Spleen (tissue), 11 donors: ENCODE measurements at regions not wholly inside any gene's neighbourhood (a gene's known extent, or its start where the extent isn't known, plus 50 kb on each side); places are given as distances from the start of the nearest gene placed in this dataset.

Source experiments
- DNase-seq: peaks from one replicate; pipeline ENCODE4 v3.0.0-alpha.2; 2020
- H3K27ac ChIP-seq, 8 donors: fragments of 200-600 bp; sonication (generic) in 7 of 8; 1 replicate in 4 of 8; 2 replicates in 4 of 8; pipeline versions ENCODE4 v1.5.0 to v1.8.0; 2016 to 2021; ENCODE audit warnings: inconsistent platforms in 4 of 8, mild to moderate bottlenecking in 4 of 8, moderate library complexity in 1 of 8
- H3K27me3 ChIP-seq, 7 donors: fragments of 200-600 bp; sonication (generic) in 6 of 7; replicated peaks in 1 of 7; 1 replicate in 4 of 7; 2 replicates in 3 of 7; pipeline versions ENCODE4 v1.5.0 to v1.8.0; 2016 to 2021; ENCODE audit warnings: inconsistent platforms in 3 of 7, mild to moderate bottlenecking in 1 of 7
- H3K36me3 ChIP-seq, 6 donors: fragments of 200-600 bp; sonication (generic) in 5 of 6; 1 replicate in 4 of 6; 2 replicates in 2 of 6; pipeline versions ENCODE4 v1.5.0 to v1.8.0; 2016 to 2021; ENCODE audit warnings: inconsistent platforms in 2 of 6
- H3K4me1 ChIP-seq, 6 donors: fragments of 200-600 bp; sonication (generic) in 5 of 6; 1 replicate in 3 of 6; 2 replicates in 3 of 6; pipeline versions ENCODE4 v1.5.0 to v1.8.0; 2016 to 2021; ENCODE audit warnings: inconsistent platforms in 3 of 6
- H3K4me3 ChIP-seq, 8 donors: fragments of 200-600 bp; sonication (generic) in 7 of 8; 1 replicate in 4 of 8; 2 replicates in 4 of 8; pipeline versions ENCODE4 v1.5.0 to v1.8.0; 2016 to 2021; ENCODE audit warnings: inconsistent platforms in 4 of 8, mild to moderate bottlenecking in 4 of 8, moderate library complexity in 2 of 8
- H3K9me3 ChIP-seq, 8 donors: fragments of 200-600 bp; sonication (generic) in 7 of 8; 1 replicate in 4 of 8; 2 replicates in 4 of 8; pipeline versions ENCODE4 v1.5.0 to v1.8.0; 2016 to 2021; ENCODE audit warnings: inconsistent platforms in 4 of 8
- CTCF ChIP-seq, 11 experiments: fragments of 200-600 bp in 7 of 11; fragments of 450-650 bp in 4 of 11; sonication (generic) in 4 of 11; IDR thresholded peaks in 8 of 11; conservative IDR thresholded peaks in 3 of 11; 1 replicate in 7 of 11; 2 replicates in 4 of 11; pipeline versions ENCODE4 v1.4.0 to v1.8.0; 2016 to 2021; ENCODE audit warnings: antibody characterized with exemption in 11 of 11, inconsistent platforms in 4 of 11, mild to moderate bottlenecking in 1 of 11
- POLR2A ChIP-seq, 3 donors: fragments of 450-650 bp; IDR thresholded peaks; one replicate each; pipeline ENCODE4 v1.5.1; 2017; ENCODE audit warnings: antibody characterized with exemption in 3 of 3, mild to moderate bottlenecking in 1 of 3
- POLR2AphosphoS5 ChIP-seq, 3 donors: sonication (generic); formaldehyde crosslinking; IDR thresholded peaks; one replicate each; pipeline ENCODE4 v1.5.1; 2017; ENCODE audit warnings: antibody characterized with exemption in 3 of 3
- WGBS, 5 donors: extraction: QIAGEN DNeasy Blood & Tissue Kit in 3 of 5; methylation state at CpG; one replicate each; pipeline versions ENCODE4 v1.1.5 to v1.1.7; 2013 to 2018; 5-methylcytosine and 5-hydroxymethylcytosine counted together
- intact Hi-C: fragments of 100-400 bp; cut with DNase I; formaldehyde crosslinking; loops from one replicate; pipeline ENCODE4 v1.15.0; 2023; ENCODE audit warnings: low total_unique reads
- donor health status: healthy with polysubstance abuse.
- donor health status: DM: no; HTN: no; CAD: no; lungs with moderate emphysema.
- donor health status: DM: no; HTN: no; CAD: no.
- donor health status: Bipolar disorder and iron deficiency.
- donor health status: healthy.
- donor health status: DM: no; HTN: no; CAD: no.
- donor health status: DM: yes; HTN: yes; CAD: no.

DNA sequence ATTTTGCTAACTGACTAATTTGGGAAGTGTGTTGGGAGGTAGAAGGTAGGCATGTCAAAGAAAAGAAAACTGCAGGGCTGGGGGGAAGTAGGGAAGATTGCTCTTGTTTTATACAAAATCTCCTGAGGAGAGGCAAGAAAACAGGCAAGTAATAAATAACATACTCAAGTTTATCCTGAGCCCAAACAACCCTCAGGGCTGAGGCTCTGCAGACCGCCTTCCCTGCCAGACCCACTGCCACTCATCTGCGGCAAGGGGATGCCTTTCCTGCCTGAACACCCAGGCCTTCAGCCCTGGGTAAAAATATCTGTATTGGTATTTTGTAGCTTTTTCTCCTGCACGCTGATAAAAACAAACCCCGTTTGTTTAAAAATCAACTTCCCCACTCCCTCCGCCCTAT, 399.8 kb upstream of the NFE2L3 start:
- intact Hi-C loops: no loop called here
- Histone ChIP-seq H3K4me1 (no peaks in the 10 kb centered on the region), H3K27me3 (peaks cover 0 to 2% (median 0%) of the 10 kb centered on the region in 7 donors), H3K4me3 (no peak overlapping the region), H3K27ac (no peak overlapping the region), H3K9me3 (no peaks in the 10 kb centered on the region), H3K36me3 (no peaks in the 10 kb centered on the region)
- TF ChIP-seq POLR2AphosphoS5 (IDR thresholded peaks at IDR 0.05) (no peak), CTCF (IDR thresholded peaks at IDR 0.05 in 8 of 11, conservative IDR thresholded peaks at IDR 0.05 in 3 of 11) (no peak), POLR2A (IDR thresholded peaks at IDR 0.05) (no peak)
- DNase-seq: no peak
- 80 to 90% (median 83%) methylated on average over 5 of the region's 5 CpGs for WGBS, 5 donors

DNA sequence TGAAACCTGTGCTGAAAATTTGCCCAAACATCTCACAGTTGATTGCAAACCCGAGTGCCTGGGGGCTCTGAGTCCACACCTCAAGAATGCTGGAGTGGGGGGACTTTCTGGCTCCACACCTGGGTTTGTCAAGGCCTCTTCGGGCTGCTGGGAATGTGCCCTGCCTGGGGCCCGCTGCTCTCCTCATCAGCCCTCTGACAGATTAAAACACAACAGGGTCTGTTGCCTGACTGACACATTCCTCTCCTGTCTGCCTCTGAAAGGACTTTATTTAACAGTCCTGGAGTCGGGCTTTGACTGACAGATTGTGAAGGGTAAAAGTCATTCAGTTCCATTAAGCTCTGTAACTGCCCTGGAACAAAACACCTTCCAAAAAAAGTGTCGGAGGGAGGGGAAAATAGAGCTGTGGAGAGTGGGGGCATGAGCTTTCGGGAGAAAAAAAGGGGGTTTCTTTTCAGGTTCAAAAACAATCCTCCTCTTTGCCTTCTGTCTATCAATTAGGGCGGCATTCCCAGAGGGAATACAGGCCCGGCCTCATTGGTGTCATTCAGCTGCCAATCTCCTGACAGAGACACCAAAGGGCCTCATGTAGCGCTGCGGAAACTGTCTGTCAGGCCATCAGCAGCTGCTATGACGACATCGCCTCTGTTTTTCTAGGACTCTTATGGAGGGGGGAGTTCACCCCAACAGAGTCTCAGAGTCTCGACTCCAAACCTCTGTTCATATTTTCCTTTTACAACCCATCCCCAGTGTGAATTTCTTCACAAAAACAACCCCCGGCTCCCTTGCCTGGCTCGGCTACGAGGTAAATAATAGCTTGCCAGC, 398.8 kb upstream of the NFE2L3 start:
- Histone ChIP-seq H3K9me3 (no peaks in the 10 kb centered on the region), H3K4me1 (no peaks in the 10 kb centered on the region), H3K36me3 (no peaks in the 10 kb centered on the region), H3K27me3 (peaks cover 0 to 6% (median 0%) of the 10 kb centered on the region in 7 donors), H3K4me3 (no peak overlapping the region), H3K27ac (no peak overlapping the region)
- 81 to 91% (median 85%) methylated on average over 16 of the region's 16 CpGs for WGBS, 5 donors
- DNase-seq: no peak
- intact Hi-C loops: no loop called here
- TF ChIP-seq POLR2AphosphoS5 (IDR thresholded peaks at IDR 0.05) (no peak), CTCF (IDR thresholded peaks at IDR 0.05 in 8 of 11, conservative IDR thresholded peaks at IDR 0.05 in 3 of 11) (no peak), POLR2A (IDR thresholded peaks at IDR 0.05) (no peak)

DNA sequence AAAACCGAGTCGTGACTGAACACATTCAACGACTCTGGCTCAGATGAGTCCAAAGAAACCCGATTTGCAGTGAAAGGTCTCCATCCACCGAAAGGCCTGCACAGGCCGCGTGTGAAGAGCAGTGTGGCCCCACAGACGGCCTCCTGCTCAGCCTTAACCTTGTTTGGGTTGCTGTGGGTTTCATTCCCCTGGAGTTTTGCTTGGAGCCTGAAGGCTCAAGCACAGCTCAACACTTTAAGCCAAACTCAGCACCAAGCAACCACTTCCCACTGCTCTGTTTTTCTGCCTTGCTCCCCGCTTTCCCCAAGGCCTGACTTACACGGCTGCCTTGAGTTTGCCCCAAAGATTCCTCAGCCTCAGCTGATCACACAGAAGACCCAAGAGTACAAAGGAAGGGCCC, 398.2 kb upstream of the NFE2L3 start:
- TF ChIP-seq POLR2AphosphoS5 (IDR thresholded peaks at IDR 0.05): no peak
- TF ChIP-seq POLR2A (IDR thresholded peaks at IDR 0.05): no peak
- TF ChIP-seq CTCF (IDR thresholded peaks at IDR 0.05 in 8 of 11, conservative IDR thresholded peaks at IDR 0.05 in 3 of 11): no peak
- WGBS, 5 donors: 81 to 94% (median 92%) methylated on average over 10 of the region's 10 CpGs
- intact Hi-C loops: no loop called here
- no peak for DNase-seq
- Histone ChIP-seq H3K27ac (no peak overlapping the region), H3K27me3 (peaks cover 0 to 6% (median 0%) of the 10 kb centered on the region in 7 donors), H3K4me3 (no peak overlapping the region), H3K9me3 (no peaks in the 10 kb centered on the region), H3K4me1 (no peaks in the 10 kb centered on the region), H3K36me3 (no peaks in the 10 kb centered on the region)

GRCh38 chr7:25754333-25754732, 397.7 kb upstream of the NFE2L3 start:
- WGBS, 5 donors: 88 to 95% (median 91%) methylated on average over 7 of the region's 7 CpGs
- peaks cover 0 to 6% (median 0%) of the 10 kb centered on the region in 7 donors for H3K27me3 ChIP-seq
- intact Hi-C loops: no loop called here
- H3K36me3 ChIP-seq: no peaks in the 10 kb centered on the region
- no peaks in the 10 kb centered on the region for H3K9me3 ChIP-seq
- no peak overlapping the region for H3K4me3 ChIP-seq
- H3K27ac ChIP-seq: no peak overlapping the region
- no peaks in the 10 kb centered on the region for H3K4me1 ChIP-seq
- no peak for TF ChIP-seq POLR2AphosphoS5 (IDR thresholded peaks at IDR 0.05)
- no peak for TF ChIP-seq POLR2A (IDR thresholded peaks at IDR 0.05)
- no peak for TF ChIP-seq CTCF (IDR thresholded peaks at IDR 0.05 in 8 of 11, conservative IDR thresholded peaks at IDR 0.05 in 3 of 11)
- no peak for DNase-seq
